MCF 10A (cell line): ENCODE measurements at regions not wholly inside any gene's neighbourhood (a gene's known extent, or its start where the extent isn't known, plus 50 kb on each side); places are given as distances from the start of the nearest gene placed in this dataset.

Source experiments
- BruUV-seq: library from RNA; stranded (reverse); fragments of 400-500 nt; replicated peaks from 2 replicates; lab custom pipeline; 2021; lab: Mats Ljungman, UMichigan
- CTCF ChIA-PET: fragments of 300-600 bp; sonication (Branson Sonifier 250); formaldehyde crosslinking; extraction: SDS; loops from one replicate; lab custom pipeline; 2021; ENCODE audit warnings: antibody characterized with exemption, inconsistent platforms; lab: Yijun Ruan, JAX
- POLR2A ChIA-PET: fragments of 300-600, 350-650 bp; sonication (Branson Sonifier 250); formaldehyde crosslinking; extraction: SDS; loops from one replicate; lab custom pipeline; 2020; ENCODE audit warnings: antibody characterized with exemption, inconsistent platforms; lab: Yijun Ruan, JAX
- DNase-seq: peaks from one replicate; pipeline ENCODE4 v3.0.0-alpha.2; 2018; ENCODE audit not compliant: unreplicated experiment
- H3K27ac Mint-ChIP-seq: one replicate; pipeline ENCODE4 v1.8.0; 2022; ENCODE audit warnings: mild to moderate bottlenecking, low read depth, mixed read lengths; ENCODE audit not compliant: unreplicated experiment
- H3K27me3 Mint-ChIP-seq: one replicate; pipeline ENCODE4 v1.8.0; 2022; ENCODE audit warnings: mixed read lengths; ENCODE audit not compliant: insufficient read depth, unreplicated experiment
- H3K36me3 Mint-ChIP-seq: one replicate; pipeline ENCODE4 v1.8.0; 2022; ENCODE audit warnings: mild to moderate bottlenecking, moderate library complexity, mixed read lengths; ENCODE audit not compliant: insufficient read depth, unreplicated experiment
- H3K4me1 Mint-ChIP-seq: one replicate; pipeline ENCODE4 v1.8.0; 2022; ENCODE audit warnings: mixed read lengths; ENCODE audit not compliant: insufficient read depth, unreplicated experiment
- H3K4me3 Mint-ChIP-seq: one replicate; pipeline ENCODE4 v1.8.0; 2022; ENCODE audit warnings: mild to moderate bottlenecking, moderate library complexity, mixed read lengths; ENCODE audit not compliant: unreplicated experiment
- H3K9me3 Mint-ChIP-seq: one replicate; pipeline ENCODE4 v1.8.0; 2022; ENCODE audit warnings: mixed read lengths; ENCODE audit not compliant: unreplicated experiment
- intact Hi-C: fragments of 100-400 bp; cut with micrococcal nuclease; formaldehyde crosslinking; loops from 2 replicates; pipeline ENCODE4 v1.14.1; 2022
- TF ChIP-seq, protein P1 (sequence below): fragments of 200-600 bp; IDR thresholded peaks from one replicate; pipeline ENCODE4 v1.8.0; 2022; ENCODE audit warnings: antibody characterized with exemption, mild to moderate bottlenecking; ENCODE audit not compliant: unreplicated experiment

DNA sequence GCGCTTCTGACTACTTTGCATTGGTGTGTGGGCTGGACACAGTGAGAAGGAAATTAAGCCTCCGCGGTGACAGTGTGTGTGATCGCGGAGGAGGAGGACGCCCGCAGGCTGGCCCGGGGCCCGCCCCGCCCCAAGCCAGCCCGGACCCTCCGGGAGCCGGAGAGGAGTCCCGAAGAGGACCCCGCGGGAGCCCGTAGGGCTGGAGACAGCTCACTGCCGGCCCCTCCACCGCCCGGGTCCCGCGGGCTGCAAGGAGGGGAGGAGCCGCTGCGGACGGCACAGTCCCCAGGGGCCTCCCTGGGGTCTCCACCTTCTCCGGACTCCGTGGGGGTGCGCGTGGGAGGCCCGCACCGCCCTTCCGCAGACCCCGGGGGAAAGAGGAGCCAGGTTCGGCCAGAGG is 146.4 kb upstream of the ERCC6L2 start:
- no TSS peak for BruUV-seq
- TF ChIP-seq, protein P1, sequence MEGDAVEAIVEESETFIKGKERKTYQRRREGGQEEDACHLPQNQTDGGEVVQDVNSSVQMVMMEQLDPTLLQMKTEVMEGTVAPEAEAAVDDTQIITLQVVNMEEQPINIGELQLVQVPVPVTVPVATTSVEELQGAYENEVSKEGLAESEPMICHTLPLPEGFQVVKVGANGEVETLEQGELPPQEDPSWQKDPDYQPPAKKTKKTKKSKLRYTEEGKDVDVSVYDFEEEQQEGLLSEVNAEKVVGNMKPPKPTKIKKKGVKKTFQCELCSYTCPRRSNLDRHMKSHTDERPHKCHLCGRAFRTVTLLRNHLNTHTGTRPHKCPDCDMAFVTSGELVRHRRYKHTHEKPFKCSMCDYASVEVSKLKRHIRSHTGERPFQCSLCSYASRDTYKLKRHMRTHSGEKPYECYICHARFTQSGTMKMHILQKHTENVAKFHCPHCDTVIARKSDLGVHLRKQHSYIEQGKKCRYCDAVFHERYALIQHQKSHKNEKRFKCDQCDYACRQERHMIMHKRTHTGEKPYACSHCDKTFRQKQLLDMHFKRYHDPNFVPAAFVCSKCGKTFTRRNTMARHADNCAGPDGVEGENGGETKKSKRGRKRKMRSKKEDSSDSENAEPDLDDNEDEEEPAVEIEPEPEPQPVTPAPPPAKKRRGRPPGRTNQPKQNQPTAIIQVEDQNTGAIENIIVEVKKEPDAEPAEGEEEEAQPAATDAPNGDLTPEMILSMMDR, result no peak
- Mint-ChIP-seq H3K9me3 (no peaks in the 10 kb centered on the region), H3K36me3 (no peaks in the 10 kb centered on the region), H3K27me3 (no peaks in the 10 kb centered on the region), H3K27ac (no peak overlapping the region), H3K4me1 (no peaks in the 10 kb centered on the region), H3K4me3 (no peak overlapping the region)
- no peak for DNase-seq
- intact Hi-C loops, result loop anchor here (5.0 to 10.0 kb wide), 2 partner anchors 224 to 588 kb away; no protein-coding TSS in a partner anchor
- POLR2A ChIA-PET, result no interaction called here
- CTCF ChIA-PET, result interaction anchor here (0.6 to 1.5 kb wide), 4 partner anchors 9 to 297 kb away, joined by 3 to 4 read pairs (median 3); no protein-coding TSS in a partner anchor

DNA sequence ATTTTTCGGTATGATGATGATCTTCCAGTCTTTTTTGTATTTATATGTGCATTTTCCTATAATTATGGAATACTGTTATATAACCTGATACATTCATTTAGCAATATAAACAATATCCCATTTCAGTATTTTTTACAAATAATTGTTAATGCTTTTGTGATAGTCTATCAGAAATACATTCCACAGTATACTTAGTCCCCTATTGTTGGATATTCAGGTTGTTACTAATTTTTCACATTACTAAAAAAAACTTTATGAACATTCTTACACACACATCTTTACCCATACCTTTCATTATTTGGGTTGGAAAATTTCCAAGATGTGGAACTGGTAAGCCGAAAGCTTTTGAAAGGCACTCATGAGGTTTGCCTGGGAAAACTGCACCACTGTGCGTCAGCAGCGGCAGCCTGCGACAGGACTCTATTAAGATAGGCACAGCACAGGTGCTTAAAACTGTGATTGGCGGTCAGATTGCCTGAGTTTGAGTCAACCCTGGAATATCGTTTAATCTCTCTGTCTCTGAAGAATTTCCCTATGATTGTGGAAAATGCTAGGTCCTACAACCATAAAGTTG is 147.5 kb upstream of the ERCC6L2 start:
- no peak for DNase-seq
- no peak overlapping the region for H3K4me3 Mint-ChIP-seq
- H3K36me3 Mint-ChIP-seq, result no peaks in the 10 kb centered on the region
- TF ChIP-seq, protein P1, result no peak
- ChIA-PET POLR2A (no interaction called here), CTCF (interaction anchor here (0.7 to 1.8 kb wide), 4 partner anchors 10 to 53 kb away, joined by 3 to 12 read pairs (median 7); no protein-coding TSS in a partner anchor)
- H3K27ac Mint-ChIP-seq, result no peak overlapping the region
- intact Hi-C loops, result loop anchor here (2.0 to 10.0 kb wide), 4 partner anchors 149 to 589 kb away; no protein-coding TSS in a partner anchor
- BruUV-seq, result no TSS peak
- H3K4me1 Mint-ChIP-seq, result no peaks in the 10 kb centered on the region
- no peaks in the 10 kb centered on the region for H3K9me3 Mint-ChIP-seq
- no peaks in the 10 kb centered on the region for H3K27me3 Mint-ChIP-seq

DNA sequence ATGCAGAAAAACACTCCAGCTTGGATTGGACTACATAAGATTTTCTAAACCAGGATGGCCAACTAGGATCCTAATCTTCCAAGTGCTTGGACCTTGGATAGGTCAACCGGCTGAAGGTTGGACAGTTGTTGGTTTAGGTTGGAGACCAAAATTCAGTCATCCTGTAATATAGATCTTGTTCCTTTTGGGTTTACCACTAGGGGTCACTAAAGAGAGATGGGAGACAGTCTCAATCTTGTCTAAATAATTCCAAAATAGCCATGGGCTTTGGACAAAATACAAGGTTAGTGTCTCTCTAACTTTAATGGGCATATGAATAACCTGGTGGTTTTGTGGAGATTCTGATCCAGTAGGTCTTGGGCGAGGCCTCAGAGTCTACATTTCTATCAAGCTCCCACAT is 148.7 kb upstream of the ERCC6L2 start:
- CTCF ChIA-PET, result interaction anchor here (0.5 to 1.8 kb wide), 20 partner anchors 8 to 590 kb away, joined by 3 to 12 read pairs (median 4); no protein-coding TSS in a partner anchor
- no TSS peak for BruUV-seq

DNA sequence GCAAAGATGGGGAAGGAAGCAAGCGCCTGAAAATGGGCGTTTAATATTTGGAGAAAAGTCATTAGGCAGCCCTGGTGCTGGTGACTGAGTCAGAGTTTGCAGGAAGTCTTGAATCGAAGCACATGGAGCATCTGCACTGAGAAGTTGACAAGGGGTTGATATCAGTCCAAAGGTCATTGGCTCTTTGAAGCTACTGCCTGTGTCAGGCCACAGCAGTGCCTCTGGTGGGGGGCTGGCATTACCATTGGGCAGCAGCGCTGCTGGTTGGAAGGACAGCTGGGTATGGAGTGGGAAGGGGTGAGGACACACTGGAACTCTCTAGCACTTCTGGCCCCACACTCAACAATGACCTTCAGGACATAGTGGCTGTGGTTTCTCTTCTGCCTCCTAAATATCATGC is 150.4 kb upstream of the ERCC6L2 start:
- intact Hi-C loops, result loop anchor here (5.0 to 10.0 kb wide), 2 partner anchors 220 to 592 kb away; no protein-coding TSS in a partner anchor
- H3K27me3 Mint-ChIP-seq, result no peaks in the 10 kb centered on the region
- H3K36me3 Mint-ChIP-seq, result no peaks in the 10 kb centered on the region
- TF ChIP-seq, protein P1, result no peak
- no peak overlapping the region for H3K27ac Mint-ChIP-seq
- no peaks in the 10 kb centered on the region for H3K4me1 Mint-ChIP-seq
- CTCF ChIA-PET, result interaction anchor here (0.6 to 1.4 kb wide), 2 partner anchors 9 to 120 kb away, joined by 3 to 5 read pairs; no protein-coding TSS in a partner anchor
- no peak for DNase-seq
- no peak overlapping the region for H3K4me3 Mint-ChIP-seq
- H3K9me3 Mint-ChIP-seq, result no peaks in the 10 kb centered on the region
- no TSS peak for BruUV-seq
- POLR2A ChIA-PET, result no interaction called here

More for the DNA sequence above, 148.7 kb upstream of the ERCC6L2 start:
- DNase-seq, result peak; percentile 67
- Mint-ChIP-seq H3K4me1 (no peaks in the 10 kb centered on the region), H3K9me3 (no peaks in the 10 kb centered on the region), H3K27me3 (no peaks in the 10 kb centered on the region), H3K27ac (no peak overlapping the region), H3K36me3 (no peaks in the 10 kb centered on the region), H3K4me3 (no peak overlapping the region)
- POLR2A ChIA-PET, result interaction anchor here (1.0 to 1.3 kb wide), 2 partner anchors 30 to 149 kb away, joined by 3 read pairs; partner anchors contain the start of gene ERCC6L2
- intact Hi-C loops, result loop anchor here (1.0 to 10.0 kb wide), 5 partner anchors 150 to 591 kb away; no protein-coding TSS in a partner anchor
- TF ChIP-seq, protein P1, result peak; percentile 62
